ENCODE measurements at regions not wholly inside any gene's neighbourhood (a gene's known extent, or its start where the extent isn't known, plus 50 kb on each side); places are given as distances from the start of the nearest gene placed in this dataset.

- Mint-ChIP-seq H3K4me3 (no peak overlapping the region), H3K27me3 (ENCODE audit: low read depth) (peaks cover 8% of the 10 kb centered on the region), H3K27ac (no peak overlapping the region), H3K36me3 (ENCODE audit: low read depth) (no peaks in the 10 kb centered on the region), H3K4me1 (ENCODE audit: low read depth) (no peaks in the 10 kb centered on the region), H3K9me3 (no peaks in the 10 kb centered on the region)
- DNase-seq: no peak
- intact Hi-C loops (cut with micrococcal nuclease): no loop called here
- CTCF ChIA-PET: no interaction called here
Measured at GRCh38 chr18:75638223-75638775, 210.8 kb upstream of the SMIM21 start.

- Mint-ChIP-seq H3K27me3 (ENCODE audit: low read depth) (peaks cover 5% of the 10 kb centered on the region), H3K36me3 (ENCODE audit: low read depth) (no peaks in the 10 kb centered on the region), H3K4me1 (ENCODE audit: low read depth) (no peaks in the 10 kb centered on the region), H3K4me3 (no peak overlapping the region), H3K9me3 (no peaks in the 10 kb centered on the region), H3K27ac (no peak overlapping the region)
- CTCF ChIA-PET: no interaction called here
- no peak for DNase-seq
- intact Hi-C loops (cut with micrococcal nuclease): no loop called here
Measured at GRCh38 chr18:75635096-75635495, 207.6 kb upstream of the SMIM21 start.

GRCh38 chr18:75625966-75626365, 198.5 kb upstream of the SMIM21 start:
- Mint-ChIP-seq H3K27me3 (ENCODE audit: low read depth) (no peaks in the 10 kb centered on the region), H3K27ac (no peak overlapping the region), H3K36me3 (ENCODE audit: low read depth) (no peaks in the 10 kb centered on the region), H3K4me3 (no peak overlapping the region), H3K9me3 (no peaks in the 10 kb centered on the region), H3K4me1 (ENCODE audit: low read depth) (no peaks in the 10 kb centered on the region)
- CTCF ChIA-PET: interaction anchor here (0.7 kb wide), 1 partner anchor 123 kb away, joined by 3 read pairs; no protein-coding TSS in a partner anchor
- DNase-seq: no peak
- intact Hi-C loops (cut with micrococcal nuclease): no loop called here

GRCh38 chr18:75624869-75625268, 197.4 kb upstream of the SMIM21 start:
- Mint-ChIP-seq H3K27ac (no peak overlapping the region), H3K27me3 (ENCODE audit: low read depth) (no peaks in the 10 kb centered on the region), H3K4me3 (no peak overlapping the region), H3K9me3 (no peaks in the 10 kb centered on the region), H3K36me3 (ENCODE audit: low read depth) (no peaks in the 10 kb centered on the region), H3K4me1 (ENCODE audit: low read depth) (no peaks in the 10 kb centered on the region)
- intact Hi-C loops (cut with micrococcal nuclease): no loop called here
- CTCF ChIA-PET: no interaction called here
- no peak for DNase-seq

- CTCF ChIA-PET: no interaction called here
- Mint-ChIP-seq H3K4me1 (ENCODE audit: low read depth) (no peaks in the 10 kb centered on the region), H3K36me3 (ENCODE audit: low read depth) (no peaks in the 10 kb centered on the region), H3K9me3 (no peaks in the 10 kb centered on the region), H3K4me3 (no peak overlapping the region), H3K27ac (no peak overlapping the region), H3K27me3 (ENCODE audit: low read depth) (peaks cover 3% of the 10 kb centered on the region)
- intact Hi-C loops (cut with micrococcal nuclease): no loop called here
- no peak for DNase-seq
Measured at GRCh38 chr18:75621818-75622217, 194.3 kb upstream of the SMIM21 start.

GRCh38 chr18:75618146-75618545, 190.6 kb upstream of the SMIM21 start:
- CTCF ChIA-PET: no interaction called here
- H3K27ac Mint-ChIP-seq: no peak overlapping the region
- DNase-seq: no peak
- intact Hi-C loops (cut with micrococcal nuclease): no loop called here
- H3K4me3 Mint-ChIP-seq: no peak overlapping the region
- no peaks in the 10 kb centered on the region for H3K36me3 Mint-ChIP-seq (ENCODE audit: low read depth)
- no peaks in the 10 kb centered on the region for H3K9me3 Mint-ChIP-seq
- no peaks in the 10 kb centered on the region for H3K4me1 Mint-ChIP-seq (ENCODE audit: low read depth)
- H3K27me3 Mint-ChIP-seq (ENCODE audit: low read depth): peaks cover 13% of the 10 kb centered on the region

- DNase-seq: no peak
- CTCF ChIA-PET: no interaction called here
- intact Hi-C loops (cut with micrococcal nuclease): no loop called here
- Mint-ChIP-seq H3K4me1 (ENCODE audit: low read depth) (no peaks in the 10 kb centered on the region), H3K4me3 (no peak overlapping the region), H3K36me3 (ENCODE audit: low read depth) (no peaks in the 10 kb centered on the region), H3K9me3 (no peaks in the 10 kb centered on the region), H3K27me3 (ENCODE audit: low read depth) (peaks cover 27% of the 10 kb centered on the region), H3K27ac (no peak overlapping the region)
Measured at GRCh38 chr18:75612456-75612855, 185.0 kb upstream of the SMIM21 start.

GRCh38 chr18:75607701-75608100, 180.2 kb upstream of the SMIM21 start:
- intact Hi-C loops (cut with micrococcal nuclease): no loop called here
- H3K27ac Mint-ChIP-seq: no peak overlapping the region
- H3K4me3 Mint-ChIP-seq: no peak overlapping the region
- CTCF ChIA-PET: no interaction called here
- peaks cover 17% of the 10 kb centered on the region for H3K27me3 Mint-ChIP-seq (ENCODE audit: low read depth)
- H3K36me3 Mint-ChIP-seq (ENCODE audit: low read depth): no peaks in the 10 kb centered on the region
- no peaks in the 10 kb centered on the region for H3K4me1 Mint-ChIP-seq (ENCODE audit: low read depth)
- no peak for DNase-seq
- H3K9me3 Mint-ChIP-seq: no peaks in the 10 kb centered on the region

GRCh38 chr18:75592527-75592926, 165.0 kb upstream of the SMIM21 start:
- DNase-seq: no peak
- intact Hi-C loops (cut with micrococcal nuclease): no loop called here
- CTCF ChIA-PET: no interaction called here
- Mint-ChIP-seq H3K4me1 (ENCODE audit: low read depth) (peaks cover 2% of the 10 kb centered on the region), H3K27ac (no peak overlapping the region), H3K36me3 (ENCODE audit: low read depth) (no peaks in the 10 kb centered on the region), H3K27me3 (ENCODE audit: low read depth) (peaks cover 6% of the 10 kb centered on the region), H3K4me3 (no peak overlapping the region), H3K9me3 (peaks cover 28% of the 10 kb centered on the region)

GRCh38 chr18:75588412-75588811, 160.9 kb upstream of the SMIM21 start:
- Mint-ChIP-seq H3K27me3 (ENCODE audit: low read depth) (peaks cover 11% of the 10 kb centered on the region), H3K4me3 (no peak overlapping the region), H3K9me3 (peaks cover 22% of the 10 kb centered on the region), H3K4me1 (ENCODE audit: low read depth) (peaks cover 3% of the 10 kb centered on the region), H3K27ac (no peak overlapping the region), H3K36me3 (ENCODE audit: low read depth) (no peaks in the 10 kb centered on the region)
- no peak for DNase-seq
- intact Hi-C loops (cut with micrococcal nuclease): no loop called here
- CTCF ChIA-PET: no interaction called here

- Mint-ChIP-seq H3K9me3 (peaks cover 12% of the 10 kb centered on the region), H3K27me3 (ENCODE audit: low read depth) (peaks cover 11% of the 10 kb centered on the region), H3K4me3 (no peak overlapping the region), H3K27ac (no peak overlapping the region), H3K36me3 (ENCODE audit: low read depth) (no peaks in the 10 kb centered on the region), H3K4me1 (ENCODE audit: low read depth) (peaks cover 3% of the 10 kb centered on the region)
- CTCF ChIA-PET: no interaction called here
- no peak for DNase-seq
- intact Hi-C loops (cut with micrococcal nuclease): no loop called here
Measured at GRCh38 chr18:75587131-75587530, 159.6 kb upstream of the SMIM21 start.

- intact Hi-C loops (cut with micrococcal nuclease): no loop called here
- peaks cover 6% of the 10 kb centered on the region for H3K9me3 Mint-ChIP-seq
- no peak for DNase-seq
- peaks cover 3% of the 10 kb centered on the region for H3K4me1 Mint-ChIP-seq (ENCODE audit: low read depth)
- peaks cover 11% of the 10 kb centered on the region for H3K27me3 Mint-ChIP-seq (ENCODE audit: low read depth)
- CTCF ChIA-PET: interaction anchor here (0.7 kb wide), 1 partner anchor 98 kb away, joined by 4 read pairs; no protein-coding TSS in a partner anchor
- H3K36me3 Mint-ChIP-seq (ENCODE audit: low read depth): no peaks in the 10 kb centered on the region
- H3K27ac Mint-ChIP-seq: no peak overlapping the region
- H3K4me3 Mint-ChIP-seq: no peak overlapping the region
Measured at GRCh38 chr18:75586130-75586889, 158.8 kb upstream of the SMIM21 start.

- Mint-ChIP-seq H3K4me1 (ENCODE audit: low read depth) (peaks cover 6% of the 10 kb centered on the region), H3K27me3 (ENCODE audit: low read depth) (peaks cover 11% of the 10 kb centered on the region), H3K4me3 (no peak overlapping the region), H3K27ac (no peak overlapping the region), H3K36me3 (ENCODE audit: low read depth) (no peaks in the 10 kb centered on the region), H3K9me3 (no peaks in the 10 kb centered on the region)
- DNase-seq: no peak
- CTCF ChIA-PET: no interaction called here
- intact Hi-C loops (cut with micrococcal nuclease): no loop called here
Measured at GRCh38 chr18:75582940-75583339, 155.4 kb upstream of the SMIM21 start.

Measured in activated naive CD4-positive, alpha-beta T cell treated with anti-CD3 and anti-CD28 coated beads for 36 hours (primary cell).